ENCODE measurements at regions not wholly inside any gene's neighbourhood (a gene's known extent, or its start where the extent isn't known, plus 50 kb on each side); places are given as distances from the start of the nearest gene placed in this dataset.

- H3K4me1 ChIP-seq (ENCODE audit: insufficient read depth, low read length): no peaks in the 10 kb centered on the region
- H4K20me1 ChIP-seq (ENCODE audit: insufficient read depth, low read length): no peaks in the 10 kb centered on the region
- no peaks in the 10 kb centered on the region for H3K79me2 ChIP-seq (ENCODE audit: insufficient read depth, low read length)
- H2AFZ ChIP-seq (ENCODE audit: low read depth, low read length): no peak overlapping the region
- H3K9me3 ChIP-seq (ENCODE audit: insufficient read depth, low read length, severe bottlenecking): no peaks in the 10 kb centered on the region
- H3K4me3 ChIP-seq (ENCODE audit: low read depth in 1 of 2, low read length in 2 of 2): no peak overlapping the region
- no peak overlapping the region for H3K4me2 ChIP-seq (ENCODE audit: insufficient read depth, low read length)
- TF ChIP-seq CTCF (IDR thresholded peaks at IDR 0.05; ENCODE audit: borderline replicate concordance, extremely low read depth, low read length, poor library complexity, severe bottlenecking) (no peak), EZH2 (IDR thresholded peaks at IDR 0.05; ENCODE audit: borderline replicate concordance, low read depth, low read length, severe bottlenecking) (no peak)
- DNase-seq: no peak
- no peaks in the 10 kb centered on the region for H3K27me3 ChIP-seq (ENCODE audit: insufficient read depth, low read length, poor library complexity)
- H3K27ac ChIP-seq (ENCODE audit: low read length): no peak overlapping the region
- H3K36me3 ChIP-seq (ENCODE audit: insufficient read depth, low read length): no peaks in the 10 kb centered on the region
- no peak overlapping the region for H3K9ac ChIP-seq (ENCODE audit: low read depth, low read length)
- no peak for ATAC-seq (ENCODE audit: insufficient read depth, low read depth)
These were observed 474.5 kb upstream of the DDX18 start for GRCh38 chr2:117339980-117340379.

GRCh38 chr2:117341690-117342089, 472.8 kb upstream of the DDX18 start:
- H4K20me1 ChIP-seq (ENCODE audit: insufficient read depth, low read length): no peaks in the 10 kb centered on the region
- H3K4me2 ChIP-seq (ENCODE audit: insufficient read depth, low read length): no peak overlapping the region
- H3K27me3 ChIP-seq (ENCODE audit: insufficient read depth, low read length, poor library complexity): no peaks in the 10 kb centered on the region
- H3K79me2 ChIP-seq (ENCODE audit: insufficient read depth, low read length): no peaks in the 10 kb centered on the region
- no peak for ATAC-seq (ENCODE audit: insufficient read depth, low read depth)
- no peak overlapping the region for H3K9ac ChIP-seq (ENCODE audit: low read depth, low read length)
- TF ChIP-seq CTCF (IDR thresholded peaks at IDR 0.05; ENCODE audit: borderline replicate concordance, extremely low read depth, low read length, poor library complexity, severe bottlenecking) (no peak), EZH2 (IDR thresholded peaks at IDR 0.05; ENCODE audit: borderline replicate concordance, low read depth, low read length, severe bottlenecking) (no peak)
- no peaks in the 10 kb centered on the region for H3K9me3 ChIP-seq (ENCODE audit: insufficient read depth, low read length, severe bottlenecking)
- no peaks in the 10 kb centered on the region for H3K4me1 ChIP-seq (ENCODE audit: insufficient read depth, low read length)
- H2AFZ ChIP-seq (ENCODE audit: low read depth, low read length): no peak overlapping the region
- H3K36me3 ChIP-seq (ENCODE audit: insufficient read depth, low read length): no peaks in the 10 kb centered on the region
- DNase-seq: no peak
- no peak overlapping the region for H3K4me3 ChIP-seq (ENCODE audit: low read depth in 1 of 2, low read length in 2 of 2)
- H3K27ac ChIP-seq (ENCODE audit: low read length): no peak overlapping the region

- Histone ChIP-seq H3K27ac (ENCODE audit: low read length) (no peak overlapping the region), H3K9me3 (ENCODE audit: insufficient read depth, low read length, severe bottlenecking) (no peaks in the 10 kb centered on the region), H3K4me3 (ENCODE audit: low read depth in 1 of 2, low read length in 2 of 2) (no peak overlapping the region), H3K4me2 (ENCODE audit: insufficient read depth, low read length) (no peak overlapping the region), H2AFZ (ENCODE audit: low read depth, low read length) (no peak overlapping the region; the same call in 1 of the 2 replicates), H3K9ac (ENCODE audit: low read depth, low read length) (no peak overlapping the region), H4K20me1 (ENCODE audit: insufficient read depth, low read length) (no peaks in the 10 kb centered on the region), H3K79me2 (ENCODE audit: insufficient read depth, low read length) (no peaks in the 10 kb centered on the region), H3K4me1 (ENCODE audit: insufficient read depth, low read length) (no peaks in the 10 kb centered on the region), H3K27me3 (ENCODE audit: insufficient read depth, low read length, poor library complexity) (no peaks in the 10 kb centered on the region), H3K36me3 (ENCODE audit: insufficient read depth, low read length) (no peaks in the 10 kb centered on the region)
- TF ChIP-seq EZH2 (IDR thresholded peaks at IDR 0.05; ENCODE audit: borderline replicate concordance, low read depth, low read length, severe bottlenecking) (no peak), CTCF (IDR thresholded peaks at IDR 0.05; ENCODE audit: borderline replicate concordance, extremely low read depth, low read length, poor library complexity, severe bottlenecking) (no peak)
- no peak for ATAC-seq (ENCODE audit: insufficient read depth, low read depth)
- DNase-seq: no peak
These were observed 472.1 kb upstream of the DDX18 start for GRCh38 chr2:117342415-117342814.

- ATAC-seq (ENCODE audit: insufficient read depth, low read depth) (no peak), DNase-seq (no peak)
- no peaks in the 10 kb centered on the region for H3K4me1 ChIP-seq (ENCODE audit: insufficient read depth, low read length)
These were observed 464.8 kb upstream of the DDX18 start for GRCh38 chr2:117349687-117350086.

More at GRCh38 chr2:117349687-117350086, 464.8 kb upstream of the DDX18 start:
- Histone ChIP-seq H3K9ac (ENCODE audit: low read depth, low read length) (no peak overlapping the region), H3K4me3 (ENCODE audit: low read depth in 1 of 2, low read length in 2 of 2) (no peak overlapping the region), H3K4me2 (ENCODE audit: insufficient read depth, low read length) (no peak overlapping the region), H3K9me3 (ENCODE audit: insufficient read depth, low read length, severe bottlenecking) (no peaks in the 10 kb centered on the region), H3K27ac (ENCODE audit: low read length) (no peak overlapping the region), H2AFZ (ENCODE audit: low read depth, low read length) (no peak overlapping the region), H4K20me1 (ENCODE audit: insufficient read depth, low read length) (no peaks in the 10 kb centered on the region), H3K27me3 (ENCODE audit: insufficient read depth, low read length, poor library complexity) (no peaks in the 10 kb centered on the region), H3K36me3 (ENCODE audit: insufficient read depth, low read length) (no peaks in the 10 kb centered on the region), H3K79me2 (ENCODE audit: insufficient read depth, low read length) (no peaks in the 10 kb centered on the region)
- TF ChIP-seq CTCF (IDR thresholded peaks at IDR 0.05; ENCODE audit: borderline replicate concordance, extremely low read depth, low read length, poor library complexity, severe bottlenecking) (no peak), EZH2 (IDR thresholded peaks at IDR 0.05; ENCODE audit: borderline replicate concordance, low read depth, low read length, severe bottlenecking) (no peak)

Measured in DND-41 (cell line).